Panc1 (cell line): ENCODE measurements at regions not wholly inside any gene's neighbourhood (a gene's known extent, or its start where the extent isn't known, plus 50 kb on each side); places are given as distances from the start of the nearest gene placed in this dataset.
A peak's percentile ranks its signal among the peaks of the same experiment; 100 is the strongest.

Source experiments
- ATAC-seq: fragments of 200-7000 bp; cut with Tn5 transposase; 2 replicates; pipeline ENCODE4 v1.9.1; 2020; ENCODE audit warnings: mild to moderate bottlenecking, moderate library complexity
- BruUV-seq: library from RNA; stranded (reverse); fragments of 400-500 nt; replicated peaks from 2 replicates; lab custom pipeline; 2021; lab: Mats Ljungman, UMichigan
- CTCF ChIA-PET: fragments of 300-600 bp; sonication (Branson Sonifier 250); formaldehyde crosslinking; loops from one replicate; lab custom pipeline; 2022; ENCODE audit warnings: antibody characterized with exemption; lab: Charles Lee
- POLR2A ChIA-PET: fragments of 300-600 bp; sonication (Branson Sonifier 250); formaldehyde crosslinking; loops from one replicate; lab custom pipeline; 2022; ENCODE audit warnings: antibody characterized with exemption; lab: Charles Lee
- DNase-seq: peaks from one replicate; pipeline ENCODE4 v3.0.0-alpha.2; 2010; ENCODE audit warnings: low read depth, low spot score
- H3K27ac ChIP-seq: 2 replicates; pipeline ENCODE4 v1.5.1; 2011; ENCODE audit warnings: mild to moderate bottlenecking, low read length, inconsistent platforms
- H3K27me3 ChIP-seq: fragments of 200-500 bp; sonication (Bioruptor generic); 2 replicates; pipeline ENCODE4 v1.6.0; 2014; ENCODE audit warnings: low read length, inconsistent platforms; ENCODE audit not compliant: control insufficient read depth, insufficient read depth
- H3K36me3 ChIP-seq: fragments of 200-500 bp; sonication (Bioruptor generic); 2 replicates; pipeline ENCODE4 v1.5.1; 2014; ENCODE audit warnings: inconsistent platforms, mild to moderate bottlenecking, low read length, moderate library complexity; ENCODE audit not compliant: control insufficient read depth, insufficient read depth
- H3K4me1 ChIP-seq: 2 replicates; pipeline ENCODE4 v1.5.1; 2011; ENCODE audit warnings: inconsistent platforms, mild to moderate bottlenecking, low read length, moderate library complexity; ENCODE audit not compliant: control insufficient read depth, insufficient read depth
- H3K4me3 ChIP-seq, 2 experiments: 2 replicates each; pipeline ENCODE4 v1.5.1; 2011 to 2012; ENCODE audit warnings: low read depth in 2 of 2, low read length in 2 of 2, mild to moderate bottlenecking in 2 of 2, inconsistent platforms in 1 of 2, moderate library complexity in 1 of 2
- H3K9me3 ChIP-seq: fragments of 200-500 bp; sonication (Bioruptor generic); 2 replicates; pipeline ENCODE4 v1.5.1; 2014; ENCODE audit warnings: low read depth, mild to moderate bottlenecking, inconsistent platforms, low read length, moderate library complexity; ENCODE audit not compliant: control insufficient read depth, insufficient read depth
- POLR2AphosphoS5 ChIP-seq: IDR thresholded peaks from 2 replicates; pipeline ENCODE4 v1.6.1; 2012; ENCODE audit warnings: mild to moderate bottlenecking, low read depth, low read length, moderate library complexity
- SIN3A ChIP-seq: IDR thresholded peaks from 2 replicates; pipeline ENCODE4 v1.6.1; 2012; ENCODE audit warnings: low read depth, mild to moderate bottlenecking, low read length, moderate library complexity, borderline replicate concordance; ENCODE audit not compliant: insufficient read depth
- TCF7L2 ChIP-seq: IDR thresholded peaks from 2 replicates; pipeline ENCODE4 v1.6.1; 2011; ENCODE audit warnings: mild to moderate bottlenecking, low read depth, low read length, inconsistent platforms
- in situ Hi-C: cut with HindIII; loops from 2 replicates; pipeline ENCODE4 v1.10.0; 2016; ENCODE audit warnings: low sequenced_read_pairs, low pct_unique_long_range_greater_than_20kb
- intact Hi-C: fragments of 100-400 bp; cut with micrococcal nuclease; formaldehyde crosslinking; loops from one replicate; pipeline ENCODE4 v1.10.0; 2022; ENCODE audit not compliant: unreplicated experiment
- TF ChIP-seq, protein P1 (sequence below): fragments of 450-650 bp; IDR thresholded peaks from 2 replicates; pipeline ENCODE4 v1.5.1; 2017; ENCODE audit warnings: mild to moderate bottlenecking
- TF ChIP-seq, protein P2 (sequence below), 2 experiments: IDR thresholded peaks; 2 replicates each; pipeline ENCODE4 v1.6.1; 2011 to 2012; ENCODE audit warnings: low read depth in 2 of 2, control low read depth in 1 of 2, low read length in 1 of 2, mild to moderate bottlenecking in 1 of 2, moderate library complexity in 1 of 2; ENCODE audit not compliant: insufficient read depth in 1 of 2

DNA sequence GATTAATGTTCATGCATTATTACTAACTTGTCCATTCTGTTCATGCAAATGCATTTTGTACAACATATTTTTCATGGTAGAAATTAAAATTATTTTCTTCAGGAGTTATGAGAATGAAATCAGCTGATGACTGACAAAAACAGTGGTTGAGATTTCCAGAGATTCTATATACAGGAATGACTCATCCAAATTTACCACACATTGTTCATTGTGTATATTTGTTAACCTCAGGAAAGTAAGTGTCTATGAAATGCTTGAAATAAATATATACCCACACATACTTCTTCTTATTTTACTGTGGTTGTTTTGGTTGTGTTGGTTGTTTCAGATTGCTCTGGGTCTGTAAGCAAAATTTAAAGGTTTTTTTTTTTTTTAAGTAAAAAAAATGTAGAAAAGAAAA is 108.1 kb upstream of the SP8 start:
- Histone ChIP-seq H3K27me3 (no peaks in the 10 kb centered on the region), H3K4me1 (no peaks in the 10 kb centered on the region), H3K27ac (no peak overlapping the region), H3K4me3 (no peak overlapping the region), H3K36me3 (no peaks in the 10 kb centered on the region), H3K9me3 (no peaks in the 10 kb centered on the region)
- no peak for ATAC-seq
- BruUV-seq, result no TSS peak
- no peak for TF ChIP-seq POLR2AphosphoS5
- TF ChIP-seq TCF7L2, result no peak
- TF ChIP-seq SIN3A, result no peak
- TF ChIP-seq, protein P1, sequence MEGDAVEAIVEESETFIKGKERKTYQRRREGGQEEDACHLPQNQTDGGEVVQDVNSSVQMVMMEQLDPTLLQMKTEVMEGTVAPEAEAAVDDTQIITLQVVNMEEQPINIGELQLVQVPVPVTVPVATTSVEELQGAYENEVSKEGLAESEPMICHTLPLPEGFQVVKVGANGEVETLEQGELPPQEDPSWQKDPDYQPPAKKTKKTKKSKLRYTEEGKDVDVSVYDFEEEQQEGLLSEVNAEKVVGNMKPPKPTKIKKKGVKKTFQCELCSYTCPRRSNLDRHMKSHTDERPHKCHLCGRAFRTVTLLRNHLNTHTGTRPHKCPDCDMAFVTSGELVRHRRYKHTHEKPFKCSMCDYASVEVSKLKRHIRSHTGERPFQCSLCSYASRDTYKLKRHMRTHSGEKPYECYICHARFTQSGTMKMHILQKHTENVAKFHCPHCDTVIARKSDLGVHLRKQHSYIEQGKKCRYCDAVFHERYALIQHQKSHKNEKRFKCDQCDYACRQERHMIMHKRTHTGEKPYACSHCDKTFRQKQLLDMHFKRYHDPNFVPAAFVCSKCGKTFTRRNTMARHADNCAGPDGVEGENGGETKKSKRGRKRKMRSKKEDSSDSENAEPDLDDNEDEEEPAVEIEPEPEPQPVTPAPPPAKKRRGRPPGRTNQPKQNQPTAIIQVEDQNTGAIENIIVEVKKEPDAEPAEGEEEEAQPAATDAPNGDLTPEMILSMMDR, result no peak
- TF ChIP-seq, protein P2, sequence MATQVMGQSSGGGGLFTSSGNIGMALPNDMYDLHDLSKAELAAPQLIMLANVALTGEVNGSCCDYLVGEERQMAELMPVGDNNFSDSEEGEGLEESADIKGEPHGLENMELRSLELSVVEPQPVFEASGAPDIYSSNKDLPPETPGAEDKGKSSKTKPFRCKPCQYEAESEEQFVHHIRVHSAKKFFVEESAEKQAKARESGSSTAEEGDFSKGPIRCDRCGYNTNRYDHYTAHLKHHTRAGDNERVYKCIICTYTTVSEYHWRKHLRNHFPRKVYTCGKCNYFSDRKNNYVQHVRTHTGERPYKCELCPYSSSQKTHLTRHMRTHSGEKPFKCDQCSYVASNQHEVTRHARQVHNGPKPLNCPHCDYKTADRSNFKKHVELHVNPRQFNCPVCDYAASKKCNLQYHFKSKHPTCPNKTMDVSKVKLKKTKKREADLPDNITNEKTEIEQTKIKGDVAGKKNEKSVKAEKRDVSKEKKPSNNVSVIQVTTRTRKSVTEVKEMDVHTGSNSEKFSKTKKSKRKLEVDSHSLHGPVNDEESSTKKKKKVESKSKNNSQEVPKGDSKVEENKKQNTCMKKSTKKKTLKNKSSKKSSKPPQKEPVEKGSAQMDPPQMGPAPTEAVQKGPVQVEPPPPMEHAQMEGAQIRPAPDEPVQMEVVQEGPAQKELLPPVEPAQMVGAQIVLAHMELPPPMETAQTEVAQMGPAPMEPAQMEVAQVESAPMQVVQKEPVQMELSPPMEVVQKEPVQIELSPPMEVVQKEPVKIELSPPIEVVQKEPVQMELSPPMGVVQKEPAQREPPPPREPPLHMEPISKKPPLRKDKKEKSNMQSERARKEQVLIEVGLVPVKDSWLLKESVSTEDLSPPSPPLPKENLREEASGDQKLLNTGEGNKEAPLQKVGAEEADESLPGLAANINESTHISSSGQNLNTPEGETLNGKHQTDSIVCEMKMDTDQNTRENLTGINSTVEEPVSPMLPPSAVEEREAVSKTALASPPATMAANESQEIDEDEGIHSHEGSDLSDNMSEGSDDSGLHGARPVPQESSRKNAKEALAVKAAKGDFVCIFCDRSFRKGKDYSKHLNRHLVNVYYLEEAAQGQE (IDR thresholded peaks at IDR 0.05; ENCODE audit: insufficient read depth in 1 of 2, low read depth in 2 of 2, low read length in 1 of 2), result no peak
- CTCF ChIA-PET, result no interaction called here
- no peak for DNase-seq
- in situ Hi-C loops, result no loop called here
- intact Hi-C loops, result no loop called here
- POLR2A ChIA-PET, result no interaction called here

DNA sequence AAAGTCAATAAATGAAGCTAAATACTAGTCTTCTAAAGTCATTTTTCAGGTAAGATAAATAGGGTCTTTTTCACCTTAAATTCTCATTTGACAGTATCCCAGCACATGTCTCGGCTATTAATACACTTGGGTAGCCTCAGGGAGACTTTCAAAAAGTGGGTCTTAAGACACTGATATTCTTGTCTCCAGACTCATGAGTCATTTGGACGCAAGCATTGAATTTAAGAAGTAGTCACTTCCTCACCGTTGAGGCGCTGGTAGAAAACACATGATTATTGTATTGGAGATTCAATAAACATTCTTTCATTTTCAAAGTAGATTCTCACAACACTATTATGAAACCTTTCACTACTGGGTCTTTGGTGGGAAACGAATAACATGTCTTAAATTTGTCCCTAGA is 108.9 kb upstream of the SP8 start:
- Histone ChIP-seq H3K36me3 (no peaks in the 10 kb centered on the region), H3K9me3 (no peaks in the 10 kb centered on the region), H3K27me3 (no peaks in the 10 kb centered on the region), H3K27ac (no peak overlapping the region), H3K4me3 (no peak overlapping the region), H3K4me1 (no peaks in the 10 kb centered on the region)
- ATAC-seq, result no peak
- POLR2A ChIA-PET, result no interaction called here
- DNase-seq, result peak; percentile 13
- no TSS peak for BruUV-seq
- intact Hi-C loops, result no loop called here
- in situ Hi-C loops, result no loop called here
- TF ChIP-seq, protein P1, result no peak
- TF ChIP-seq TCF7L2 (no peak), POLR2AphosphoS5 (no peak), SIN3A (no peak)
- TF ChIP-seq, protein P2 (IDR thresholded peaks at IDR 0.05; ENCODE audit: insufficient read depth in 1 of 2, low read depth in 2 of 2, low read length in 1 of 2), result no peak
- CTCF ChIA-PET, result no interaction called here
